ENCODE measurements at regions not wholly inside any gene's neighbourhood (a gene's known extent, or its start where the extent isn't known, plus 50 kb on each side); places are given as distances from the start of the nearest gene placed in this dataset.

- DNase-seq (ENCODE audit: low read depth): no peak
- no peak overlapping the region for H3K4me3 ChIP-seq (ENCODE audit: low read depth, low read length)
- TF ChIP-seq CTCF (conservative IDR thresholded peaks at IDR 0.05; ENCODE audit: low read depth, low read length): no peak
Measured at GRCh38 chr3:63168179-63168578, 109.9 kb upstream of the SYNPR start.

GRCh38 chr3:63179862-63180522, 98.1 kb upstream of the SYNPR start:
- DNase-seq (ENCODE audit: low read depth): no peak
- no peak for TF ChIP-seq CTCF (conservative IDR thresholded peaks at IDR 0.05; ENCODE audit: low read depth, low read length)
- no peak overlapping the region for H3K4me3 ChIP-seq (ENCODE audit: low read depth, low read length)

- no peak overlapping the region for H3K4me3 ChIP-seq (ENCODE audit: low read depth, low read length)
- TF ChIP-seq CTCF (conservative IDR thresholded peaks at IDR 0.05; ENCODE audit: low read depth, low read length): no peak
- DNase-seq (ENCODE audit: low read depth): no peak
Measured at GRCh38 chr3:63192248-63192647, 85.9 kb upstream of the SYNPR start.

- H3K4me3 ChIP-seq (ENCODE audit: low read depth, low read length): no peak overlapping the region
- no peak for DNase-seq (ENCODE audit: low read depth)
- TF ChIP-seq CTCF (conservative IDR thresholded peaks at IDR 0.05; ENCODE audit: low read depth, low read length): peak; percentile 58
Measured at GRCh38 chr3:63193647-63194046, 84.5 kb upstream of the SYNPR start.

GRCh38 chr3:63199606-63200005, 78.5 kb upstream of the SYNPR start:
- DNase-seq (ENCODE audit: low read depth): no peak
- no peak for TF ChIP-seq CTCF (conservative IDR thresholded peaks at IDR 0.05; ENCODE audit: low read depth, low read length)
- no peak overlapping the region for H3K4me3 ChIP-seq (ENCODE audit: low read depth, low read length)

GRCh38 chr3:63202529-63202928, 75.6 kb upstream of the SYNPR start:
- no peak overlapping the region for H3K4me3 ChIP-seq (ENCODE audit: low read depth, low read length)
- DNase-seq (ENCODE audit: low read depth): no peak
- no peak for TF ChIP-seq CTCF (conservative IDR thresholded peaks at IDR 0.05; ENCODE audit: low read depth, low read length)

GRCh38 chr3:63207066-63207590, 71.0 kb upstream of the SYNPR start:
- TF ChIP-seq CTCF (conservative IDR thresholded peaks at IDR 0.05; ENCODE audit: low read depth, low read length): no peak
- no peak for DNase-seq (ENCODE audit: low read depth)
- H3K4me3 ChIP-seq (ENCODE audit: low read depth, low read length): no peak overlapping the region

Data from epithelial cell of proximal tubule (primary cell).